ENCODE measurements at regions not wholly inside any gene's neighbourhood (a gene's known extent, or its start where the extent isn't known, plus 50 kb on each side); places are given as distances from the start of the nearest gene placed in this dataset.

GRCh38 chr15:88989578-88989977 lies 76.4 kb upstream of the MFGE8 start:
- H2BK20ac ChIP-seq (ENCODE audit: low read length) = no peak overlapping the region
- no peaks in the 10 kb centered on the region for H3K79me1 ChIP-seq (ENCODE audit: low read depth, low read length)
- H2AFZ ChIP-seq (ENCODE audit: low read length) = no peak overlapping the region
- no peak overlapping the region for H3K23ac ChIP-seq (ENCODE audit: insufficient read length)
- no peaks in the 10 kb centered on the region for H3K36me3 ChIP-seq (ENCODE audit: control insufficient read depth in 2 of 4, insufficient read depth in 4 of 4, low read length in 3 of 4)
- H3K9ac ChIP-seq (replicated peaks in 1 of 4; ENCODE audit: extremely low read depth in 1 of 4, low read depth in 3 of 4, low read length in 3 of 4) = no peak overlapping the region
- H2BK12ac ChIP-seq (ENCODE audit: low read depth, low read length) = no peak overlapping the region
- peaks cover 2 to 5% of the 10 kb centered on the region in 2 experiments; a peak in 1 of 4 replicates for H3K9me3 ChIP-seq (ENCODE audit: insufficient read depth in 2 of 2, low read depth in 1 of 2, low read length in 1 of 2)
- H3K79me2 ChIP-seq (ENCODE audit: control insufficient read depth in 1 of 2, insufficient read depth in 2 of 2, low read length in 2 of 2) = no peaks in the 10 kb centered on the region
- TF ChIP-seq SP1 (IDR thresholded peaks at IDR 0.05; ENCODE audit: low read depth, low read length) (no peak), E2F6 (IDR thresholded peaks at IDR 0.05) (no peak), CTBP2 (IDR thresholded peaks at IDR 0.05; ENCODE audit: borderline replicate concordance, insufficient read depth, insufficient read length, low read length) (no peak), POLR2AphosphoS5 (IDR thresholded peaks at IDR 0.05; ENCODE audit: low read depth, low read length) (no peak), EGR1 (IDR thresholded peaks at IDR 0.05; ENCODE audit: borderline replicate concordance, low read depth, low read length) (no peak), TBP (IDR thresholded peaks at IDR 0.05; ENCODE audit: low read depth, low read length) (no peak), RBBP5 (IDR thresholded peaks at IDR 0.05; ENCODE audit: borderline replicate concordance, low read depth, low read length) (no peak), SP4 (IDR thresholded peaks at IDR 0.05; ENCODE audit: low read length) (no peak), CBX8 (IDR thresholded peaks at IDR 0.05; ENCODE audit: borderline replicate concordance, low read depth, low read length) (no peak), HDAC2 (IDR thresholded peaks at IDR 0.05; ENCODE audit: borderline replicate concordance in 1 of 2, low read depth in 2 of 2, low read length in 2 of 2) (no peak)
- no peak overlapping the region for H3K18ac ChIP-seq (ENCODE audit: extremely low read depth, low read length)
- H3K4me2 ChIP-seq (ENCODE audit: insufficient read depth in 1 of 2, low read depth in 2 of 2, low read length in 2 of 2) = no peak overlapping the region
- ChIA-PET CTCF (ENCODE audit: partially characterized antibody) (interaction anchor here (0.6 to 3.5 kb wide), 6 partner anchors 9 to 135 kb away, joined by 3 to 13 read pairs (median 6); no protein-coding TSS in a partner anchor), POLR2A (ENCODE audit: partially characterized antibody) (interaction anchor here (1.0 to 11.2 kb wide), 6 partner anchors 7 to 88 kb away, joined by 3 to 145 read pairs (median 14); no protein-coding TSS in a partner anchor)
- no peak overlapping the region for H3K27ac ChIP-seq (ENCODE audit: low read depth, low read length)
- H4K8ac ChIP-seq (ENCODE audit: extremely low read depth, insufficient read depth, low read length) = no peak overlapping the region
- WGBS, 2 experiments (ENCODE audit: extremely low coverage in 1 of 2, insufficient coverage in 1 of 2, insufficient read length in 1 of 2, insufficient replicate concordance in 2 of 2, low coverage in 1 of 2, low lambda C conversion rate in 2 of 2, missing lambda C conversion rate in 1 of 2) = 87% methylated on average over 5 of the region's 5 CpGs; no CpG with 5 or more reads in 1 of the 2 experiments
- DNase-seq (ENCODE audit: low read depth in 1 of 2, low spot score in 2 of 2) (no peak), FAIRE-seq (no peak)
- H2BK120ac ChIP-seq (replicated peaks; ENCODE audit: low read depth, low read length) = no peak overlapping the region
- no peak overlapping the region for H2AK5ac ChIP-seq (ENCODE audit: low read depth, low read length)
- H3K23me2 ChIP-seq (ENCODE audit: low read depth, low read length) = peaks cover 5% of the 10 kb centered on the region
- H4K5ac ChIP-seq (ENCODE audit: insufficient read length, low read depth, low read length) = no peak overlapping the region
- peaks cover 17 to 43% (median 38%) of the 10 kb centered on the region in 4 experiments for H3K4me1 ChIP-seq (replicated peaks in 1 of 4; ENCODE audit: control insufficient read depth in 3 of 4, insufficient read depth in 4 of 4, low read length in 3 of 4)
- H3K4me3 ChIP-seq (ENCODE audit: extremely low read depth in 1 of 4, insufficient read depth in 2 of 4, low read depth in 3 of 4, low read length in 4 of 4) = no peak overlapping the region
- H3K4ac ChIP-seq (replicated peaks; ENCODE audit: insufficient read length, low read depth, low read length) = no peak overlapping the region
- no peak overlapping the region for H2BK15ac ChIP-seq (ENCODE audit: low read length)
- no peaks in the 10 kb centered on the region for H4K20me1 ChIP-seq (replicated peaks in 1 of 2; ENCODE audit: control insufficient read depth in 1 of 2, insufficient read depth in 2 of 2, low read length in 2 of 2)
- H3K14ac ChIP-seq (ENCODE audit: insufficient read length) = no peak overlapping the region
- H4K91ac ChIP-seq (replicated peaks; ENCODE audit: insufficient read length, low read length) = no peak overlapping the region
- no peak overlapping the region for H3K56ac ChIP-seq (replicated peaks; ENCODE audit: insufficient read length, low read depth, low read length)
- H2BK5ac ChIP-seq (ENCODE audit: low read depth, low read length) = 0 out of 2 replicates have a peak overlapping the region, but pooled peaks have one; percentile 13
- H3K27me3 ChIP-seq (replicated peaks in 1 of 4; ENCODE audit: control insufficient read depth in 3 of 4, extremely low read depth in 1 of 4, insufficient read depth in 3 of 4, low read length in 3 of 4) = no peaks in the 10 kb centered on the region

Measured in H1 (cell line).